ENCODE measurements at regions not wholly inside any gene's neighbourhood (a gene's known extent, or its start where the extent isn't known, plus 50 kb on each side); places are given as distances from the start of the nearest gene placed in this dataset.

DNA sequence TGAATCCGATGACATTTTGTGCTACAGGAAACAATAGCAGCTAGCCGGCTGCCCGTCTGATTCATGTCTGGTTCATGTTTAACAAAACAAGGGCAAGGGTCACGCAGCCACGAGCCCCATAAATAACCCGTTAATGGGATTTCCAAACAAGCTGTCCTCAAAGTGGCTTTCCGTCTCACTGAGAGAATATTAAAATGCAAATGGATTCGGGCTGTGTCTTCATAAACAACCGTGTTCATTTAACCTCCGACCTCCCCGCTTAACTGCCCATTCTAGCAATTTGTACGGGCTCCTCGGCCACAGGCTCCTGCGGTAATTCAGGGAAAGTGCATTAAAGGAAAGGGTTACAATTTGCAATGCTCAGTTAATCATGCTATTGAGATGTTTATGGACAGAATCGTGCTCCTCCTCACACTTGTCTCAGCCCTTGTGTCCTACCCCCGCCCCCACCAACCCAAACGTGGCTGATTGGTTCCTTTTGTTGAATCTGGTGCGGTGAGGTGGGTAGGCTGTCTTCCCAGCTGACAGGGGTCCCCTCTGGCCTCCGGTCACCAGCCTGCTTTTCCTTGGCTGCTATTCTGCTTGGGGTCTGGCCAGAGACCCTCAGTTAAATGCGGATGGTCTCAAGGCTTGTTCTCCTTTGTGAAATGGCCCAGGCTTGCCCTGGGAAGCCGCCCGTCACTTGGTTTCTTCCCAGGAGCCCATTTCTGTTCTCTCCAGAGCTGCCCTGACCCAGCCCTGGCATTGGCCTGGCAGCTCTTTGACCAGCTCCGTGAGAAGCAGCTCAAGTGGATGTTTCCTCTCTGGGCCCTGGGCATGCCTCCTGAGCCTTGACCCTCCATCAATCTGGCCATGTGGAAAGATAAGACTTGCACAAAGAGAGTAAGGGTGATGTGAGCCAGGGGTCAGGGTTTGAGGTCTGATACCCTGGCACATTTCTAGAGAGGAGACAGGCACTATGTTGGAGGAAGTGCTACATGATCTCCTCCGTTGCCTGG, 200.7 kb upstream of the POU3F1 start:
- TF ChIP-seq FOXP2 (optimal IDR thresholded peaks at IDR 0.05; ENCODE audit: borderline replicate concordance, extremely low read depth, extremely low read length, insufficient read depth) (no peak), POLR2AphosphoS5 (IDR thresholded peaks at IDR 0.05; ENCODE audit: low read depth, low read length) (no peak)

All from PFSK-1 (cell line).